AG10803 (cell line): ENCODE measurements at regions not wholly inside any gene's neighbourhood (a gene's known extent, or its start where the extent isn't known, plus 50 kb on each side); places are given as distances from the start of the nearest gene placed in this dataset.

Experiments used
- DNase-seq: peaks from one replicate; pipeline ENCODE4 v3.0.0; 2010; ENCODE audit warnings: low read depth
- H3K4me3 ChIP-seq: 2 replicates; pipeline ENCODE4 v1.5.1; 2011; ENCODE audit warnings: mild to moderate bottlenecking, low read length, control low read depth
- CTCF ChIP-seq: conservative IDR thresholded peaks from 2 replicates; pipeline ENCODE4 v1.5.1; 2011; ENCODE audit warnings: mild to moderate bottlenecking, low read length, control low read depth, inconsistent platforms

DNA sequence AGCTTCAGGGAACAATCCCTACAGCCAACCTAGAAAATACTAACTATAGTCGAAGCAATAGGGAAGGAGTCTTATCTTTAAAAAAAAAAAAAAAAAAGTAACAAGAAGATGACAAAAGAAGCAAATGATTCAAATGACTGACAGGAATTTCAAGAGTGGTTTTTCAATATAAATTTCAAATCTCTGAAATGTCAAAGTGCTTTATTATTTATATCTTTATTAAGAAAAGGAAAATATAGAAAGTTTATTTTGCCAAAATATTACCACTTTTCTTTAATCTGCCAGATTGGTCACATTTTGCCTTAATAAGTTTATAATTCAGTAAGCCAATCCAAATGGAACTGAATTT lies 63.5 kb upstream of the HNRNPA3 start:
- H3K4me3 ChIP-seq, result no peak overlapping the region
- DNase-seq, result no peak
- no peak for TF ChIP-seq CTCF

DNA sequence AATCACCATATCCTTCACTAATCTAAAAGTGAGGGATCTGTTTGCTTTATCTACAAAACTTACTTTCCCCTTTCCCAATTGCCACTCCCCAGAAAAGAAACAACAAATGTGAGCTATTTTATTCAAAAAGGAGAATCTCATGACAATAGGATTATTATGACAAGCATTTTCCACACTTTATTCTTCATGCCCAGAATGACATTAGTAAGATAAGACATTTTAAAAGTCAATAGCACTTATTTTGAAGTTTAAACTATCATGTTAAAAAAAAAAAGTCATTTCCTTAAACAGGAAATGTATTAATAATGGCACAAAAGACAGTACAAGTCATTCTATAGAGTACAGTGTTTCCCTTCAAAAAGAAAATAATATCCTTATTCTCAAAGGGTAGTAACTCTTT lies 58.8 kb upstream of the HNRNPA3 start:
- no peak for TF ChIP-seq CTCF
- no peak overlapping the region for H3K4me3 ChIP-seq
- DNase-seq, result no peak

DNA sequence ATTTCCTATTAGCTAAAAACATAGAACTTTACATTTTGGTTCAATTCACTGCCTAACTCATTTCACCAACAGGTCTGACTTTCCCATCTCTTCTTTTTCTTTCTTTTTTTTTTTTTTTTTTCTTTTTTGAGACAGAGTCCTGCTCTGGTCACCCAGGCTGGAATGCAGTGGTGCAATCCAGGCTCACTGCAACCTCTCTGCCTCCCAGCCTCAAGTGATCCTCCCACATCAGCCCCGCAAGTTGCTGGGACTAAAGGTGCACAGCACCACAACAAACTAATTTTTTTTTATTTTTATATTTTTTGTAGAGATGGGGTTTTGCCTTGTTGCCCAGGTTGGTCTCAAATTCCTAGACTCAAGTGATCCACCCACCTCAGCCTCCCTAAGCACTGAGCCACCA lies 57.8 kb upstream of the HNRNPA3 start:
- DNase-seq, result no peak
- no peak for TF ChIP-seq CTCF

DNA sequence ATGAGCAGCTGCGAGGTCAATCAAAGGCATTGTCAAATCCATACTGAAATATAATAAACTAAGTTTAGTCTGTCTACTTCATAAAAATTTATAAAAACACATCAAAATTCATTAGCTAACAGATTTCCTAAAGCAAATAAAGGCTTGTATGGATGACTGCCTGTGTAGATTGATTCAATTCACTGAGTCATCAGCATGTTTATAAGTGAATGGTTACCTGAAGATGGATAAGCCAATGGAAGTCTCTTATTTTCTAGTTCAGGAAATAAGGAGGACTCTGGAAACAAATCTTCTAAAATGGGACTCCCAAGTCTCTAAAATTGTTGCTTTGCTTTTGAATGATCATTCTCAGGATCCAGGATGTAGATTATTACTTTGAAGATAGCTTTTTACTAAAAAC lies 57.0 kb upstream of the HNRNPA3 start:
- TF ChIP-seq CTCF, result no peak
- no peak for DNase-seq
- H3K4me3 ChIP-seq, result no peak overlapping the region

More for the DNA sequence above, 57.8 kb upstream of the HNRNPA3 start:
- no peak overlapping the region for H3K4me3 ChIP-seq

- TF ChIP-seq CTCF, result peak; percentile 63
- peak; percentile 50 for DNase-seq
- no peak overlapping the region for H3K4me3 ChIP-seq
These were observed 50.7 kb upstream of the HNRNPA3 start for GRCh38 chr2:177161741-177162460.
